Osteocyte (in vitro differentiated cells): ENCODE measurements at regions not wholly inside any gene's neighbourhood (a gene's known extent, or its start where the extent isn't known, plus 50 kb on each side); places are given as distances from the start of the nearest gene placed in this dataset.
"Not testable (repeated sequence)": the region's sequence is repeated elsewhere in the genome, so short reads cannot be mapped to it uniquely, and the experiment has no call there.

ENCODE experiments used
- DNase-seq: peaks from one replicate; pipeline ENCODE4 v3.0.0; 2021; ENCODE audit warnings: mixed read lengths; ENCODE audit not compliant: unreplicated experiment; ENCODE audit errors: extremely low spot score
- H3K27ac Mint-ChIP-seq: one replicate; pipeline ENCODE4 v1.8.0; 2021; ENCODE audit warnings: mild to moderate bottlenecking, mixed read lengths; ENCODE audit not compliant: unreplicated experiment
- H3K27me3 Mint-ChIP-seq: one replicate; pipeline ENCODE4 v1.8.0; 2021; ENCODE audit warnings: mixed read lengths; ENCODE audit not compliant: unreplicated experiment
- H3K36me3 Mint-ChIP-seq: one replicate; pipeline ENCODE4 v1.8.0; 2021; ENCODE audit warnings: mixed read lengths; ENCODE audit not compliant: unreplicated experiment
- H3K4me1 Mint-ChIP-seq: one replicate; pipeline ENCODE4 v1.8.0; 2021; ENCODE audit warnings: mixed read lengths; ENCODE audit not compliant: unreplicated experiment
- H3K4me3 Mint-ChIP-seq: one replicate; pipeline ENCODE4 v1.8.0; 2021; ENCODE audit warnings: mild to moderate bottlenecking, moderate library complexity, mixed read lengths; ENCODE audit not compliant: unreplicated experiment
- H3K9me3 Mint-ChIP-seq: one replicate; pipeline ENCODE4 v1.8.0; 2021; ENCODE audit warnings: mixed read lengths; ENCODE audit not compliant: unreplicated experiment
- CTCF ChIP-seq: fragments of 200-600 bp; sonication (generic); IDR thresholded peaks from 2 replicates; pipeline ENCODE4 v1.5.0; 2021; ENCODE audit warnings: antibody characterized with exemption, mild to moderate bottlenecking, moderate library complexity

GRCh38 chr9:134548185-134548584 is 93.4 kb upstream of the COL5A1 start:
- Mint-ChIP-seq H3K27ac (no peak overlapping the region), H3K36me3 (no peaks in the 10 kb centered on the region), H3K27me3 (no peaks in the 10 kb centered on the region), H3K9me3 (no peaks in the 10 kb centered on the region), H3K4me3 (no peak overlapping the region), H3K4me1 (peaks cover 68% of the 10 kb centered on the region)
- DNase-seq: no peak
- TF ChIP-seq CTCF: no peak

GRCh38 chr9:134548618-134549017 is 93.0 kb upstream of the COL5A1 start:
- H3K36me3 Mint-ChIP-seq: no peaks in the 10 kb centered on the region
- H3K4me1 Mint-ChIP-seq: peaks cover 72% of the 10 kb centered on the region
- no peak for TF ChIP-seq CTCF
- DNase-seq: no peak
- H3K9me3 Mint-ChIP-seq: no peaks in the 10 kb centered on the region
- H3K27ac Mint-ChIP-seq: no peak overlapping the region
- H3K4me3 Mint-ChIP-seq: no peak overlapping the region
- H3K27me3 Mint-ChIP-seq: no peaks in the 10 kb centered on the region

GRCh38 chr9:134549336-134549735 is 92.3 kb upstream of the COL5A1 start:
- H3K9me3 Mint-ChIP-seq: no peaks in the 10 kb centered on the region
- H3K4me3 Mint-ChIP-seq: no peak overlapping the region
- no peaks in the 10 kb centered on the region for H3K36me3 Mint-ChIP-seq
- H3K4me1 Mint-ChIP-seq: peaks cover 74% of the 10 kb centered on the region
- H3K27ac Mint-ChIP-seq: no peak overlapping the region
- no peaks in the 10 kb centered on the region for H3K27me3 Mint-ChIP-seq
- no peak for DNase-seq
- TF ChIP-seq CTCF: no peak

GRCh38 chr9:134550081-134550480 is 91.5 kb upstream of the COL5A1 start:
- H3K36me3 Mint-ChIP-seq, H3K27me3 Mint-ChIP-seq, H3K4me3 Mint-ChIP-seq, DNase-seq, H3K9me3 Mint-ChIP-seq: not testable (repeated sequence)
- Mint-ChIP-seq H3K4me1 (peaks cover 73% of the 10 kb centered on the region), H3K27ac (peak overlapping the region; percentile 45)

- no peak for DNase-seq
- no peaks in the 10 kb centered on the region for H3K27me3 Mint-ChIP-seq
- no peaks in the 10 kb centered on the region for H3K36me3 Mint-ChIP-seq
- H3K4me1 Mint-ChIP-seq: peaks cover 71% of the 10 kb centered on the region
- H3K9me3 Mint-ChIP-seq: no peaks in the 10 kb centered on the region
- TF ChIP-seq CTCF: no peak
- no peak overlapping the region for H3K4me3 Mint-ChIP-seq
- H3K27ac Mint-ChIP-seq: peak overlapping the region; percentile 45
These were observed 91.0 kb upstream of the COL5A1 start for GRCh38 chr9:134550584-134550983.

- Mint-ChIP-seq H3K27ac (peak overlapping the region; percentile 97), H3K4me1 (peaks cover 65% of the 10 kb centered on the region), H3K4me3 (no peak overlapping the region), H3K9me3 (no peaks in the 10 kb centered on the region), H3K36me3 (no peaks in the 10 kb centered on the region), H3K27me3 (no peaks in the 10 kb centered on the region)
- no peak for DNase-seq
- no peak for TF ChIP-seq CTCF
These were observed 90.4 kb upstream of the COL5A1 start for GRCh38 chr9:134551176-134551575.
